HCT116 (cell line): ENCODE measurements at regions not wholly inside any gene's neighbourhood (a gene's known extent, or its start where the extent isn't known, plus 50 kb on each side); places are given as distances from the start of the nearest gene placed in this dataset.

Experiments used
- ATAC-seq: fragments of 200-7000 bp; cut with Tn5 transposase; 2 replicates; pipeline ENCODE4 v1.9.1; 2020; ENCODE audit warnings: mild to moderate bottlenecking, moderate library complexity
- BruUV-seq: library from RNA; stranded (reverse); fragments of 400-500 nt; replicated peaks from 2 replicates; lab custom pipeline; 2021; lab: Mats Ljungman, UMichigan
- CTCF ChIA-PET: fragments of 300-600 bp; sonication (Branson Sonifier 250); formaldehyde crosslinking; loops from one replicate; lab custom pipeline; 2021; ENCODE audit warnings: antibody characterized with exemption; lab: Charles Lee
- POLR2A ChIA-PET: fragments of 300-600, 350-600 bp; sonication (Branson Sonifier 250); formaldehyde crosslinking; loops from one replicate; lab custom pipeline; 2021; ENCODE audit warnings: antibody characterized with exemption; lab: Charles Lee
- RAD21 ChIA-PET, 2 experiments: fragments of 300-600 bp; sonication (Branson Sonifier 250); formaldehyde crosslinking; loops; one replicate each; lab custom pipeline; 2023; ENCODE audit warnings: low total read pairs in 2 of 2; ENCODE audit not compliant: uncharacterized antibody in 2 of 2, unreplicated experiment in 2 of 2, low non-redundant PET in 1 of 2; lab: Charles Lee
- DNase-seq: peaks from one replicate; pipeline ENCODE4 v3.0.0-alpha.2; 2010; ENCODE audit warnings: low read depth, low spot score
- H2AFZ ChIP-seq: fragments of 200-600 bp; shearing (Covaris generic), sonication (generic); 2 replicates; pipeline ENCODE4 v1.6.1; 2017; ENCODE audit warnings: low read depth, mixed run types, mixed read lengths, antibody characterized with exemption, low read length; ENCODE audit not compliant: poor library complexity, severe bottlenecking
- H3K27ac ChIP-seq: 2 replicates; pipeline ENCODE4 v1.5.1; 2012; ENCODE audit warnings: low read depth, low read length
- H3K27me3 ChIP-seq: fragments of 200-600 bp; sonication (generic); 2 replicates; pipeline ENCODE4 v1.6.1; 2016; ENCODE audit warnings: mixed run types, low read length, mixed read lengths; ENCODE audit not compliant: insufficient read depth
- H3K36me3 ChIP-seq, 2 experiments: fragments of 200-500 bp in 1 of 2; fragments of 200-600 bp in 1 of 2; sonication (Bioruptor generic) in 1 of 2; sonication (generic) in 1 of 2; 2 replicates each; pipeline versions ENCODE4 v1.5.1 to v1.6.1; 2014 to 2016; ENCODE audit warnings: low read length in 2 of 2, inconsistent platforms in 1 of 2, mixed read lengths in 1 of 2, mixed run types in 1 of 2; ENCODE audit not compliant: insufficient read depth in 2 of 2, control insufficient read depth in 1 of 2
- H3K4me1 ChIP-seq, 2 experiments: fragments of 200-600 bp in 1 of 2; sonication (generic) in 1 of 2; 2 replicates each; pipeline versions ENCODE4 v1.5.1 to v1.6.1; 2012 to 2017; ENCODE audit warnings: low read length in 2 of 2, inconsistent platforms in 1 of 2, mild to moderate bottlenecking in 1 of 2, mixed read lengths in 1 of 2, mixed run types in 1 of 2, moderate library complexity in 1 of 2; ENCODE audit not compliant: insufficient read depth in 2 of 2, control insufficient read depth in 1 of 2
- H3K4me2 ChIP-seq: fragments of 200-600 bp; sonication (generic); 2 replicates; pipeline ENCODE4 v1.6.1; 2017; ENCODE audit warnings: mixed run types, low read length, mixed read lengths
- H3K4me3 ChIP-seq, 2 experiments: fragments of 200-600 bp in 1 of 2; sonication (generic) in 1 of 2; replicated peaks in 1 of 2; 2 replicates each; pipeline ENCODE4 v1.5.1; 2011 to 2016; ENCODE audit warnings: low read length in 2 of 2, control low read depth in 1 of 2, low read depth in 1 of 2, mild to moderate bottlenecking in 1 of 2, mixed read lengths in 1 of 2, mixed run types in 1 of 2
- H3K79me2 ChIP-seq: fragments of 200-600 bp; sonication (generic); 2 replicates; pipeline ENCODE4 v1.6.1; 2017; ENCODE audit warnings: mild to moderate bottlenecking, mixed run types, low read length, moderate library complexity, mixed read lengths; ENCODE audit not compliant: insufficient read depth
- H3K9ac ChIP-seq: fragments of 200-600 bp; sonication (generic); 2 replicates; pipeline ENCODE4 v1.6.1; 2016; ENCODE audit warnings: low read length, mixed read lengths
- H3K9me2 ChIP-seq: fragments of 200-600 bp; sonication (generic), shearing (Covaris generic); 2 replicates; pipeline ENCODE4 v1.6.1; 2017; ENCODE audit warnings: mixed run types, mild to moderate bottlenecking, moderate library complexity; ENCODE audit not compliant: insufficient read depth
- H3K9me3 ChIP-seq, 2 experiments: fragments of 200-500 bp in 1 of 2; fragments of 200-600 bp in 1 of 2; sonication (Bioruptor generic) in 1 of 2; sonication (generic) in 1 of 2; 2 replicates each; pipeline ENCODE4 v1.6.1; 2014 to 2017; ENCODE audit warnings: low read length in 2 of 2, mixed read lengths in 2 of 2, inconsistent platforms in 1 of 2, low read depth in 1 of 2, mild to moderate bottlenecking in 1 of 2, mixed run types in 1 of 2, moderate library complexity in 1 of 2; ENCODE audit not compliant: control insufficient read depth in 1 of 2, insufficient read depth in 1 of 2
- H4K20me1 ChIP-seq: fragments of 200-600 bp; sonication (generic), shearing (Covaris generic); 2 replicates; pipeline ENCODE4 v1.6.1; 2017; ENCODE audit warnings: mixed run types, mild to moderate bottlenecking, moderate library complexity; ENCODE audit not compliant: insufficient read depth
- CEBPB ChIP-seq: IDR thresholded peaks from 2 replicates; pipeline ENCODE4 v1.6.1; 2012; ENCODE audit warnings: low read depth
- EZH2 ChIP-seq: fragments of 200-600 bp; sonication (generic); IDR thresholded peaks from 2 replicates; pipeline ENCODE4 v1.6.1; 2017; ENCODE audit warnings: antibody characterized with exemption, mixed run types
- JUND ChIP-seq: IDR thresholded peaks from 2 replicates; pipeline ENCODE4 v1.6.1; 2012
- MAX ChIP-seq: IDR thresholded peaks from 2 replicates; pipeline ENCODE4 v1.6.1; 2012
- POLR2A ChIP-seq: IDR thresholded peaks from 2 replicates; pipeline ENCODE4 v1.7.0; 2011; ENCODE audit warnings: borderline replicate concordance; ENCODE audit not compliant: insufficient read depth, insufficient read length; ENCODE audit errors: extremely low read depth
- RAD21 ChIP-seq: IDR thresholded peaks from 2 replicates; pipeline ENCODE4 v1.6.1; 2012; ENCODE audit warnings: low read depth, mild to moderate bottlenecking
- YY1 ChIP-seq: IDR thresholded peaks from 2 replicates; pipeline ENCODE4 v1.6.1; 2011; ENCODE audit warnings: low read length, low read depth, moderate library complexity, mild to moderate bottlenecking; ENCODE audit not compliant: insufficient replicate concordance; ENCODE audit errors: extremely low read depth
- ZBTB33 ChIP-seq: IDR thresholded peaks from 2 replicates; pipeline ENCODE4 v1.6.1; 2011; ENCODE audit warnings: mild to moderate bottlenecking, low read length, moderate library complexity; ENCODE audit not compliant: insufficient replicate concordance; ENCODE audit errors: extremely low read depth
- intact Hi-C: fragments of 100-400 bp; cut with micrococcal nuclease; formaldehyde crosslinking; loops from 2 replicates; pipeline ENCODE4 v1.10.0; 2022

- Histone ChIP-seq H3K27me3 (no peaks in the 10 kb centered on the region), H3K4me3 (no peak overlapping the region), H3K79me2 (no peaks in the 10 kb centered on the region), H3K36me3 (no peaks in the 10 kb centered on the region), H4K20me1 (no peaks in the 10 kb centered on the region), H3K9me2 (no peaks in the 10 kb centered on the region), H3K4me2 (peak overlapping the region; percentile 32; the same call in 1 of the 2 replicates), H2AFZ (no peak overlapping the region), H3K9me3 (no peaks in the 10 kb centered on the region), H3K27ac (no peak overlapping the region), H3K9ac (no peak overlapping the region), H3K4me1 (peaks cover 0 to 17% of the 10 kb centered on the region in 2 experiments; a peak in 3 of 4 replicates)
- ATAC-seq (peak; percentile 69), DNase-seq (no peak)
- intact Hi-C loops, result no loop called here
- ChIA-PET CTCF (no interaction called here), POLR2A (no interaction called here), RAD21 (no interaction called here)
- TF ChIP-seq YY1 (no peak), JUND (0 out of 2 replicates have a peak, but pooled peaks have one; percentile 14)
- no TSS peak for BruUV-seq
Observed at GRCh38 chr11:119509969-119510401, 87.0 kb upstream of the THY1 start.

GRCh38 chr11:119509282-119509841 lies 86.4 kb upstream of the THY1 start:
- intact Hi-C loops, result no loop called here
- Histone ChIP-seq H3K27ac (no peak overlapping the region), H3K27me3 (no peaks in the 10 kb centered on the region), H3K4me2 (peak overlapping the region; percentile 39), H3K4me1 (peaks cover 0 to 17% of the 10 kb centered on the region in 2 experiments; a peak in 3 of 4 replicates), H3K4me3 (no peak overlapping the region), H3K79me2 (no peaks in the 10 kb centered on the region), H4K20me1 (no peaks in the 10 kb centered on the region), H3K36me3 (no peaks in the 10 kb centered on the region), H2AFZ (no peak overlapping the region), H3K9ac (no peak overlapping the region), H3K9me2 (no peaks in the 10 kb centered on the region), H3K9me3 (no peaks in the 10 kb centered on the region)
- ChIA-PET RAD21 (no interaction called here), POLR2A (no interaction called here), CTCF (no interaction called here)
- DNase-seq, result no peak
- TF ChIP-seq RAD21, result no peak
- no peak for TF ChIP-seq POLR2A
- no peak for TF ChIP-seq EZH2
- TF ChIP-seq MAX, result no peak
- TF ChIP-seq CEBPB, result no peak
- no peak for TF ChIP-seq ZBTB33
- no TSS peak for BruUV-seq
- ATAC-seq, result peak; percentile 57
